ENCODE measurements at regions not wholly inside any gene's neighbourhood (a gene's known extent, or its start where the extent isn't known, plus 50 kb on each side); places are given as distances from the start of the nearest gene placed in this dataset.
"Not testable (repeated sequence)": the region's sequence is repeated elsewhere in the genome, so short reads cannot be mapped to it uniquely, and the experiment has no call there.

DNA sequence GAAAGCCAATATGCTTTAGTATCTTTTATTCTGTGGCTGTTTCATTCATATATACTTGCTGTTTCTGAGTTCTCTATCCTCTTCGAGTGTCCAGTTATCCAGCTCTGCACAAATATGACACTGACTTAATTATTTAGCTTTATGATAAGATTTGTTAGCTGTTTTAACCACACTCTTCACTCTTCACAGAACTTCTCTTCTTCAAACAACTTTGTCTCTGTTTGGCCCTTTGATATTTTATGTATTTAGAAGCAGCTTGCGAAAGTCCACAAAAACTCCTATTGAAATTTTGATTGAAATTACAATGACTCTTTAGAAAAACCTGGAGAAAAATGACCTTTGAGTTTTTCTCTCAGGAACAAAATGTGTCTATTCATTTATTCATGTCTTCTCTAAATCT lies 407.0 kb downstream of the CPS1 start:
- no peak for DNase-seq

DNA sequence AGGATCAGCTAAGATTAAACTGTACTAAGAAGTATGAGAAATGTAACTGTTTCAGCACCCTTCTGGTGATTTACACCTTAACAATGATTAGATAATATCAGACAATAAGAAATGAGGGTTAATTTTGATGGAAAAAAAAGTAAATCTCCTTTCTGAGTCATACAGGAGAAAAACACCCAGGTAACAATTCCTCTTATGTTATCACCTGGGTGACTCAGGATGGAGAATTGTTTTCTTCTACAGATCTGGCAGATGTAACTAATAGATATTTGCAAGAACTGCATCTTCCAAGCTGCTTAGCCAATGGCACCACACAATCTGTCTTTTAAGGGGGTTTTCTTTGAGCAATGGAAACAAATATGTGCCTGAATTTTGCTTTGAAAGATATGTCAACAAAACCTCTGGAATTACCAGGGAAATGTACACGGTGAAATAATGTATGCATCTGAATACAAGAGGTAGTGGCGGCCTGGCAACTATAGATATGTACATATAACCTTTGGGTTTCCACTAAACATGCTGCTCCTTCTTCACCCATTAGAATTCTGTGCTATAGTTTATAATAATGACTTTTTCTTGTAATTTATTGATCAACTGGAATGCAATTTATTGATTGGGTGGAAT lies 407.9 kb downstream of the CPS1 start:
- no peak for DNase-seq

DNA sequence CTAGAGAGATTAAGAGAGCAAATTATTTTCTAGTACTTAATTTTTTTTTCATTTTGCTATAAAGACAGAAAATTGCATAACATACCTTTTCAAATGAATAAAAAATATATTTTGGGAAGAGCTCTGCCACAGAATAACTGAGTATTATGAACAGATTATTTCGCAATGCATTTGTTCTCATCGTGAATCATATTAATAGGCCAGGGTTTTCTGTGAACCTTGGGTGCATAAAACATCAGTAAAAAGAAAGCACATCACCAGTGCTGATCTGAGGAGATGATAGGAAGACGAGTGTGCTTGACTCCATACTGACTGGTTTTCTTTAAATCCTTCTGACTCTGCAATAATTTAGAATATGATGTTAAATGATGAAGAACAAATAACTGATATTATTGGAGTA lies 409.1 kb downstream of the CPS1 start:
- DNase-seq = no peak

DNA sequence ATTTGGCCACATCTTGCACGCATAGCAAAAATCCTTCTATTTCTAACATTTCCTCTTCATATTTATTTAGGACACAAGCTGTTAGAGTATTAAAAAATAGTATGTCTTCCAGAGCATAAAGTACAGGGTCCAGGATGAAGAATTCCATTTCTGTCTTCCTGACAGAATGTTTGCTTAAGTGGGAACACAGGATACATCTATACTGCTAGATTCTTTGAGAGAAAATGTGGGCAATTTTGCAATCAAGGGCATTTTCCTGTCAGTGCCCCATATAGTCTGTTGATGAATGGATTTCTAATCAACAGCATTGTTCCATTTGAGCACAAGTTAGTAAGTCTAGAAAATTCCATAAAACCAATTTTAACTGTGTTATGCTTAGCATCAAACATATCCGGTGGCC lies 409.9 kb downstream of the CPS1 start:
- no peak for DNase-seq

DNA sequence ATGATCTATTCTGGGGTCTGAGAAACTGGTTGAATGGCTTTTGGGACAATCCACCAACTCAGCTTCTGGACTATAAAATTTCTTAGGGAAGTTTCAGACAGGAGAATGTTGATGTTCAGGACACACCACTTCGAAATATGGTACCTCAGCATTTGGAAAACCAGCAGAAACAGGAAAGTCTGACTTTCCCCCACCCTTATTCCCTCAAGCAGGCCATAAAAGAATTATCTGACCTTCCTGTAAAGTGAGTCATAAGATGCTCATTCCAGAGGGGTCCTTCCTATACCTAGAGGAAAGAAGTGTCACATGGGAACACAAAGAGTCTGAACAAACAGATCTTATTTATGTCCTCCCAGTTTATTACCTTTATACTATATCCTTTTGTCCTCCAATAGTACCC lies 415.0 kb downstream of the CPS1 start:
- DNase-seq = no peak

DNA sequence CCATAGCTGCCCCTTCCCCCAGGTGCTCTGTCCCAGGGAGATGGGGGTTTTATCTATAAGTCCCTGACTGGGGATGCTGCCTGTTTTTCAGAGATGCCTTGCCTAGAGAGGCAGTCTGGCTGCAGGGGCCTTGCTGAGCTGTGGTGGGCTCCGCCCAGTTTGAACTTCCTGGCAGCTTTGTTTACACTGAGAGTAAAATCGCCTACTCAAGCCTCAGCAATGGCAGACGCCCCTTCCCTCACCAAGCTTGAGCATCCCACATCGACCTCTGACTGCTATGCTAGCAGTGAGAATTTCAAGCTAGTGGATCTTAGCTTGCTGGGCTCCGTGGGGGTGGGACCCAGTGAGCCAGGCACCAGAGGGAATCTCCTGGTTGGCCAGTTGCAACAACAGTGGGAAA lies 430.4 kb downstream of the CPS1 start:
- not testable (repeated sequence) for DNase-seq

DNA sequence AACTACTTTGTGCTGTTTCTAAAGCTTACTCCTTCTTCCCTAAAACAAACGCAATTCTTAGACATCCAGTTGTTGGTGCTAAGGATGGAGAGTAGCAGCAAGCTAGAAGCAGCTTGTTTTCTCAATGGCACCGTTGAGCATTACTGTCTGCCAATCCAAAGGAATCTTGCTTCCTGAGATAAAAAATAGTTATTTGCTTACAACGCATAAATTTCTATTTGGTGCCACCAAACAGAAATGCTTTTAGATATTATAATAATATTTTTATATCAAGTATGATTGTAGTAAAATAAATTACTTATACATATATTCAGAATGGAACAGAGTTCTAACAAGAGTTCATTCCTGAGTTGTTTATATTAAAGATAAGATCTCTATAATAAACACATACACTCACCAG lies 434.7 kb downstream of the CPS1 start:
- DNase-seq = no peak

DNA sequence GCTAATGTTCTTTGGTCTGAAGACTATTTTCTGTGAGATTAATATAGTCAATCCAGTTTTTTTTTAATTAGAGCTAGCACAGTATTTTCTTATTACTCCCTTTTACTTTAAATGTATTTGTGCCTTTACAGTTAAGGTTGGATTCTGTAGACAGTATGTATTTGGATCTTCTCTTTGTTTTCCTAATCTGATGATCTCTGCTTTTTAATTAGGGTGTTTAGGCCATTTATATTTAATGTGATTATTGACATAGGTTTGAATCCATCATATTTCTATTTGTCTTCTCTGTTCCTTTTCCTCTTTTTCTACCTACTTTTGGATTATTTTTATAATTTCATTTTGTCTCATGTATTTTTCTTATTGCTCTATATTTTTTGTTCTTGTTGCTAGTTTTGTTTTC lies 437.7 kb downstream of the CPS1 start:
- no peak for DNase-seq

DNA sequence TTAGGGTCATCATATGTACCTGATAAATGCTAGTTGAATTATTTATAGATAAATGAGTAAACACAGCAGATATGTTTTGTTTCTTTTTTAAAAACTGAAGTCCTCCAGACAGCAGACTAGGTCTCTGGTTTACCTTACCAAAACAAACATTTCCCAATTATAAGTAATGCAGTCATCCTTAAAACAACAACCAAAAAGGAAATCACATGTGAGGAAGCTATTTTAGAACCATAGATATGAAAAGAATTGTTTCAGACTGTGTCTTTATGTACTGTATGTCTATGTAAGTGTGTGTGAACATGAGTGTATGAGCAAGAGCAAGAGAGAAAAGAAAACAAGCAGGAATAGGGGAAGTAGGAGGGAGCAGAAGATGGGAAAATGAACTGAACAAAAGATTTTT lies 441.0 kb downstream of the CPS1 start:
- DNase-seq = no peak

DNA sequence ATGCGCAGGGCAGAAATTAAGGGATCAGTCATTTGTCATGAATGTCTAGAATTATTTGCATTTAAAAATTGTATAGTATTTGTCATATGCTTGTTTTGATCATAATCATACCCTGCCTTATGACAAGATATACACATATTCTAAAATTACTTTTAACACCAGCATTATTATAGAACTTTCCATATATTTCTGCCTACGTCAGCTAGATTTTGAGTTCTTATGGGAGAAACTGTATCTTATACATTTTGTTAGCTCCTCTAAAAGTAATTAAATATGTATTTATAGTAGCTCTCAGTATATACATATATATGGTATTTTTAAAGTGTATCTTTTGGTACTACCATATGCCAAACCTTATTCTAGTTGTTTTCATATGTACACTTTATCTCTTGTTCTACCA lies 441.9 kb downstream of the CPS1 start:
- no peak for DNase-seq

DNA sequence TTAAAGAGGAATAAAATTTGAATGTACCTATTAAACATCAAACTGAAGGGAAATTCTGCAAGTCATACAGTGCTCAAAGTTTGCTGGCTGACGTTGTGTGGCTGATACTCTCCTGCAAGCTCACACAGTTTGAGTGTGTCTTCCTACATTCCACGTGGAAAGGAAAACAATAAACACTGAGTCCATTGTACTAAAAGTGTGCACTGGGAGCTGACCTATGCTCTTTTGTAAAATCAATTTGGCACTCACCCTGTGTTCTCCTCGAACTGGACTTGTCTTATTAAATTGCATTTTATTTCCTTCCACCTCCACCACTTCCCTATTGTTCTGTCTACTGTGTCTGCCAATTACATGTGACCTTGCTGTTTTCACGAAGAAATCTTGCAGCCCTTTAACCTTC lies 458.0 kb downstream of the CPS1 start:
- DNase-seq = no peak

DNA sequence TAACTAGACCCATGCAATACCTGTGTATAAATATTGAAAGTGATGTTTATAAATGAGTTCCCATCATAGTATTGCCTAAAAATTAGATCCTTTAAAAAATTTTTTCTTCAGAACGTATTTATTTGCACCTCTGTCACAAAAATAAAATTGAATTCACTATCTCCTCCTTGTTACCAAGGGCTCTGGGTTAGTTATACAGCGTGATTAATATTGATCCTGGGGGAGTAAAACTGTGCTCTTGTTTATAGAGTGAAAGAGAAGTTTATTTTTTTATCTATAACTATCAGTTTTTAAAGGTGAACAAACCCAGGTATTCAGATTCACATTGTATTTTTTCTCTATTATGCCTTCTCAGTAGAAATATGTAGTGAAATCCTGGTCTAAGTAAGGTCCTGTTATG lies 458.5 kb downstream of the CPS1 start:
- no peak for DNase-seq

DNA sequence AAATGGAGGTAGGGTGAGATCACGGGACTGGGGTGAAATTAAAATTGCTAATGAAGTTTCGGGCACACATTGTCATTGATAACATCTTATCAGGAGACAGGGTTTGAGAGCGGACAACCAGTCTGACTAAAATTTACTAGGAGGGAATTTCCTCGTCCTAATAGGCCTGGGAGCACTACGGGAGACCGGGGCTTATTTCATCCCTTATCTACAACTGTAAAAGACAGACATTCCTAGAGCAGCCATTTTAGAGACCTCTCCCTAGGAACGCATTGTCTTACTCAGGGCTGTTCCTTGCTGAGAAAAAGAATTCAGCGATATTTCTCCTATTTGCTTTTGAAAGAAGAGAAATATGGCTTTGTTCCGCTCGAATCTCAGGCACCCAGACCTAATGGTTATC lies 468.7 kb downstream of the CPS1 start:
- not testable (repeated sequence) for DNase-seq

DNA sequence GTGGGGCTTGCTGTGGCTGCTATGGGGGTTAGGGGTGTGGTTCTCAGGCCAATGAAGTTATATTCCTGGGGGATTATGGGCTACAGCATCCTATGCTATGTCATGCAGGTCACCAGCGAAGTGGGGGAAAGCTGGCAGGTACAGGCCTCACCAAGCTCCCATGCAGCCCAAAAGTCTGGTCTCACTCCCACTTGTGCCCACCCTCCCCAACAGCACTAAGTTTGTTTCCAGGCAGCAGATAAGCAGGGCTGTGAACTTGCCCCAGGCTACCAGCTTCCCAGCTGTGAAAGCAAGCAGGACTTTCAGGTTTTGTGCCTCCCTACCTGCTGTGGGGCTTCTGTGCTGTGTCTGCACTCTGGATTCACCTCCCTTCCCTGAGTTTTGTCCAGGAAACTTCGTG lies 469.7 kb downstream of the CPS1 start:
- DNase-seq = no peak

DNA sequence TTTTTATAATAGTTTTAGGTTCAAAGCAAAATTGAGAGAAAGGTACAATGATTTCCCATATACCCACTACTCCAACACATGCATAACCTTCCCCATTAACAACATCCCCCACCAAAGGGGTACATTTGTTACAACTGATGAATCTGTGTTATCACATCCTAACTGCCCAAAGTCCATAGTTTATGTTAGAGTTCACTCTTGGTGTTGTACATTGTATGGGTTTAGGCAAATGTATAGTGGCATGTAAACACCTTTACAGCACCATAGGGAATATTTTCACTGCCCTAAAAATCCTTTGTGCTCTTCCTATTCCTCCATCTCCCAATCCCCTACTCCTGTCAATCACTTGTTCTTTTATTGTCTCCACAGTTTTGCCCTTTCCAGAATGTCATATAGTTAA lies 471.6 kb downstream of the CPS1 start:
- no peak for DNase-seq

DNA sequence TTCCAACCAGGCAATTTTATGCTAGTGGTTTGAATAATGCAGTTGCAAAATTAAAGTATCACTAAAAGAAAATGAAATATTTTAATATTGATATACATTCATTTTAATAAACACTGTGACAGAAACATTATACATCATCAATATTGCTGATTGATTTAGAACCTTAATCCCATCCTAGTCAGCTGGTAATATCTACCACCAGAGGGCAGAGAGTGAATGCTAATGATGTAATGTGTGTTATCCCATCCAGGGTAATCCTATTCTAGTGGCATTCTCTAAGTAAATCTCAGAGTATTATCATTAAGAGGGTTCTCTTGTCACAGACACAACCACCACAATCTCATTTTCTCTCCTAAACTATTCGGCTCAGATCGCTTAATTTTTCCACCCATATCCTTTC lies 477.4 kb downstream of the CPS1 start:
- no peak for DNase-seq

DNA sequence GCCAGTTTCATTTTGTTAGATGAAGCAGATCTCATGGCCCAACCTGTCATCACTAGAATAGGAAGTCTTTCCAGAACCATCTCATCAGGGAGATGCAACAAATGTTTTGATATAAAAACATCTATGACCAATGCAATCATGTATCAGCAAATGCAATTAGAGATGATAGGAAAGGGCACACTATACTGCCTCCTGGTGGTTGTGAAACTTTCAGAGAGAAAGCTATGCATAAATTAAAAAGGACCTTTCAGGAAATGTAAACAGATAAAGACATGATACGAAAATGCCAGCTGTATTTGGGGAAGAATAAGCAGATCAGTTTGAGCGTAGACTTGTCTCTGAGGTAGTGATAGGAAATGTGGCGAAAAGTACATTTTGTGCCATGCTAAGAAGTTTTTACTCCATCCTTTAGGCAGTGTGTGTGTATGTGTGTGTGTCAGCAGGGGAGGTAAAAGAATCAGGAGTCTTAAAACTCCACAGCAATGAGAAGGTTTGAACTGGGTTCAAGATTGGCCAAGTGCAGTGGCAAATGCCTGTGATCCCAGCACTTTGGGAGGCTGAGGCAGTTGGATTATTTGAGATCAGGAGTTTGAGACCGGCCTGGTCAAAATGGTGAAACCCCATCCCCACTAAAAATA lies 479.3 kb downstream of the CPS1 start:
- DNase-seq = no peak

DNA sequence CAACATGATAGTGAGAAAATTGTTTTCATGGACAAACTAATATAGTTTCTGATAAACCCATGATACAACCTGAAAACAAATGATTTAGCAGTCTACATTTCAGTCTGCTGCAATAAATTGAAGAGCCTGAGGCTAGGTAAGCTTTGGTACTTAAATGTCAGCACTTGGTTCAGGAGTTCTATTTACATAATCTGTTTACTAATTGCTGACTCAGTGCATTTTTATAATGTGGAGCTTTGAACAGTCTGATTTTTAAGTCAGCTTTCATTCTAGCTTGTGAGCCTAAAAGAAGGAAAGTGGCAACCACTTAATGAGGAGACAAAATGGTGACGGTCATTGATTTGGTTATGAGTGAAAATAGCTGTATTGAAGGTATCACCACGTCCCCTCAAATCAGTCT lies 488.6 kb downstream of the CPS1 start:
- DNase-seq = no peak

DNA sequence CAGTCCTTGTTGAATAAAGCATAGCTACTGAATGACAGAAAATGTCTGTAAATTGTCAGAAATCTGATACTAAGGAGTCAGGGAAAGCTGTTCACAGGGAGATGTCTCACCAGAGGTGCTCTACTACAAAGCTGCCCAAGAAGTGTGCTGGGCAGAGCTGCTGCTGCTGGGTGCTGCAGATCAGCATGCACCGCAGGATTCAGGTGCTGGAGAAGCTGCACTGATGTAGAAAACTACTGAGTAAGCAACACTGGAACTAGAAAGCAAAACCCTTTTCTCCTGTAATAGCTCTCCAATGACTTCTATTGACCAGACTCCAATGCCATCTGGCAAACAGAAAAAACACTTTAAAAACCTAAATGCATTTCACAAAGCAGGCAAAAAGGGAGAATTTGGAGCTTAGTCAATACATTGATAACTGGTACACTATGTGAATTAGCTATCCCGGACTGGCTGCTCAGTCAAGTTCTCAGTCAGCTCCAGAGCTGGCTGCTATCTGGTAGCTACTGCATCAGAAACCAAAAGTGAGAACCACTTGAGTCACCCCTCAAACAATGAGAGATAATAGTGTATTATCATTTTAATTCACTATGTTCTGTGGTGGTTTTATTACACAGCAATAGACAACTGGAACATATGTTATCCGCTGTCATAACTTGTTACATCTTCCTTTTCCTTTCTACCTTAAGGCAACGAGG lies 493.1 kb downstream of the CPS1 start:
- DNase-seq = no peak

DNA sequence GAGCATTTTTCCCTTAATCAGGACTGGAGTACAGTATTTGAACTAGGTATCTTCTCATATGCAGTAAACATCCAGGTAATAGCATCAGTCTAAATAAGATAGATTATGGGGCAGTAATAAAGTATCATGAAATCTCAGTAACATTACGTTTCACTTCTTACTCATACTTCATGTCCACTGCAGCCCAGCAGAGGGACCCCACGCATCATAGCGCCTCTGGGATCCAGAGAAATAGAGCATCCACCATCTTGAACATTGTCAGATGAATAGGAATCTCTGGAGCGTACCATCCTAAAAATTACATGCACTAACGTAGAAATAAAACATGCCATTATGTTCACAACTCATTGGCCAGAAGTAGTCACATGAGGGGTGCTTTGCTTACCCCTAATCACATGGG lies 499.0 kb downstream of the CPS1 start:
- no peak for DNase-seq

DNA sequence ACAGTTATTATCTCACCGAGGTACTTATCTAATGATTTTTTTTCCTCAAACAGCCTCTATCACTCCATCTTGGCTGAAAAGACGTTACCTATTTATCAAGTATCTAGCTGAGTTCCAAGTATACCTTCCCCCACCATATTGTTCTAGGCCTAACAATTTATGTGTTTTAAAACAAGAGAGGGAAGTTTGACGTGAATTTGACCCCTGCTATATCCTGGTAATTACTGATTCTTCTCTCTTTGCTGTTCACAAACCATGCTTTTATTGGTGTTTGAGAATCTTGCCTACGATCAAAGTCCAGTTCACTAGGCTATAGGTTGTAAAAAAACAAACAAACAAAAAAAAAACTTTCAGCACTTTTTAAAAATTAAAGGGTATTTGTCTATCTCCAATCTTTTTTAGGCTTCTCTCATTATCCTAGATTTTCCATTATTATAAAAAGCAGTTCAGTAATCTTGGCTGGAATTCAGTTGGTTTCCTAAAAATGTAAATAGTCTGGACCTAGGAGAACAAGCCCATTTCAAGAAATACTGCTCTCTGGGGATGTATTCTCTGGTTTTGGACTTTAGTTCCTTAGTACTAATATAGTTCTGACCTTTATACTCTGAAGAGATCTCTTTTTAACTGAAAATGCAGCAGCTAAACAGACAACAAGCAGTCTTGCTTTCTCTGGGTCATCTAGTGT lies 505.4 kb downstream of the CPS1 start:
- DNase-seq = no peak

DNA sequence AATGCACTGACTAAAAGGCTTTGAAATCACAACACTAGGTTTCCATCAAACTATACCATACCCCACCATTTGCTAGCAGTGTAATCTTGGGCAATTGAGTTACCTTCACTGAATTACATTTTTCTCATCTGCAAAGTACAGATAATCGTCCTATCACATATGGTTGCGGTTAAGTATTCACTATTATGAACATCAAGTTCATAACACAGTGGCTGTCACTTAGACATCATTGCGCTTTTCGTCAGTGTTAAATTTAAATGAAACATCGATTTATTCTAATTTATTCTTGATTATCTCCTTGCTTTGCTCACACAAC lies 505.9 kb downstream of the CPS1 start:
- no peak for DNase-seq

DNA sequence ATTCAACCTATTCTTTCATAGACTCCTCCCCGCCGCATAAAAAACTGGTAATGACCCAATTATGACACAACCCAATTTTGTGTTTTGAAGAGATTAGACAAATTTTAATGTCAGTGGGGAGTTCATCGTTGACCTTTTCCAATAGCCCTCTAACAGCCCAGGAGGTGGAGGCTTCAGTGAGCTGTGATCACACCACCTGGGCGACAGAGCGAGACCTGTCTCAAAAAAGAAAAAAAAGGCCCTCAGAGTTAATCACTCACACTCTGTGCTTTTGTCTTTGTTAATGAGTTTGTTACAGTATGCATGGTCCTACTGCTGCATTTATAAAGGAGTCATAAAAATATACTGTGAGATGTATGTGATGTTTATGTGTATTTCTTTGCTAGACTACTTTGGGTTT lies 510.6 kb downstream of the CPS1 start:
- no peak for DNase-seq

DNA sequence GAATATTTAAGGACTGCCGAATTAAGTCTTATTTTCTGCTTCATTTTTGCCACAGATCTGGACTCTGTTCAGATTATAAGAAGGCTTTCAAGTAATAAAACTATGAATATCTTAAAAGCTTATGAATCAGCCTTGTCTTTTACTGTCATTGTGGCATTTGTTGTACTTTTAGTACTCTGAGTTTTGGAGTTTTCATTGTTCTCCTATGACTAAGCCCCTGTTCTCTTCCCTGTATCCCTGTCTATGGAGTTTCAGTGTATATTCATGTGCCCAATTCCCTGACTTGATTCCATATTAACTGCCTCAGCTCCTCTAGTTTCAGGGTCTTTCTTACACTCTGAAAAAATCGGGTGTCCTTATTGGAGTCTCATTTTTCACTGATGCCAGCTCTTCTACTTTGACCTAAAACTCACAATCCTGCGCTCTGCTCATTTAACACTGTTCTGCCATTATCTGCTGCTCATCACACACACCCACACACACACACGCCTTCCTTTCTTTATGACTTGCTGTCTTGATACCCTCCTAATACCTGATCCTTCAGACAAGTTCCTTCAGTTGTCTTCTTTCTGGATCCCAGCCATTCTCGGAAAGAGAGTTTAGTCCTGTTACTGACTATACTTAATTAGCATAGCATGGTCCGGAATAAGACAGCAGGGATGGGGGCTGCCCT lies 511.8 kb downstream of the CPS1 start:
- DNase-seq = no peak

Measured in activated CD4-positive, alpha-beta T cell treated with anti-CD3 and anti-CD28 coated beads for 4 hours (primary cell).